ENCODE measurements at regions not wholly inside any gene's neighbourhood (a gene's known extent, or its start where the extent isn't known, plus 50 kb on each side); places are given as distances from the start of the nearest gene placed in this dataset.

DNA sequence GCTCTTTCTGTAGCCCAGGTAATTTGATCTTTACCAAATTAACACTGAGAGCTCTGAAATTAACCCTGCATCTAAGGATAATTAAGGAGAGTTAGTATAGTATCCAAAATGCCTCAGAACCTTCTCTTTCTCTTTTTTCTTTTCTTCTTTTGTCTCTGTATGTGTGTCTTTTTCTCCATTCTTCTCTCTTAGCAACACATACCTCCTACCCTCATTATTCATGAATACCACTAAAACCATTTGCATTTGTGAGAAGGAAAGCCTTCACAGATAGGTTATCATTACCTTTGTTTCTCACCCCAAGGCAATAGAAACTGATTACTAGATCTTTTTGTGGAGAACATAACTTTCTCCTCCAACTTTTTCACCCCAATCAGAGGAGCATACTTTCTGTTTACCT lies 376.5 kb upstream of the NXPH2 start:
- TF ChIP-seq RCOR1 (IDR thresholded peaks at IDR 0.05; ENCODE audit: low read length), result no peak
- TF ChIP-seq EP300 (IDR thresholded peaks at IDR 0.05; ENCODE audit: borderline replicate concordance in 1 of 2, low read depth in 1 of 2, low read length in 1 of 2), result no peak
- no peak for TF ChIP-seq POLR2AphosphoS5 (IDR thresholded peaks at IDR 0.05; ENCODE audit: low read depth, low read length)
- TF ChIP-seq, protein P1, sequence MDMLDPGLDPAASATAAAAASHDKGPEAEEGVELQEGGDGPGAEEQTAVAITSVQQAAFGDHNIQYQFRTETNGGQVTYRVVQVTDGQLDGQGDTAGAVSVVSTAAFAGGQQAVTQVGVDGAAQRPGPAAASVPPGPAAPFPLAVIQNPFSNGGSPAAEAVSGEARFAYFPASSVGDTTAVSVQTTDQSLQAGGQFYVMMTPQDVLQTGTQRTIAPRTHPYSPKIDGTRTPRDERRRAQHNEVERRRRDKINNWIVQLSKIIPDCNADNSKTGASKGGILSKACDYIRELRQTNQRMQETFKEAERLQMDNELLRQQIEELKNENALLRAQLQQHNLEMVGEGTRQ (IDR thresholded peaks at IDR 0.05; ENCODE audit: borderline replicate concordance, low read depth, low read length), result no peak
- TF ChIP-seq, protein P2, sequence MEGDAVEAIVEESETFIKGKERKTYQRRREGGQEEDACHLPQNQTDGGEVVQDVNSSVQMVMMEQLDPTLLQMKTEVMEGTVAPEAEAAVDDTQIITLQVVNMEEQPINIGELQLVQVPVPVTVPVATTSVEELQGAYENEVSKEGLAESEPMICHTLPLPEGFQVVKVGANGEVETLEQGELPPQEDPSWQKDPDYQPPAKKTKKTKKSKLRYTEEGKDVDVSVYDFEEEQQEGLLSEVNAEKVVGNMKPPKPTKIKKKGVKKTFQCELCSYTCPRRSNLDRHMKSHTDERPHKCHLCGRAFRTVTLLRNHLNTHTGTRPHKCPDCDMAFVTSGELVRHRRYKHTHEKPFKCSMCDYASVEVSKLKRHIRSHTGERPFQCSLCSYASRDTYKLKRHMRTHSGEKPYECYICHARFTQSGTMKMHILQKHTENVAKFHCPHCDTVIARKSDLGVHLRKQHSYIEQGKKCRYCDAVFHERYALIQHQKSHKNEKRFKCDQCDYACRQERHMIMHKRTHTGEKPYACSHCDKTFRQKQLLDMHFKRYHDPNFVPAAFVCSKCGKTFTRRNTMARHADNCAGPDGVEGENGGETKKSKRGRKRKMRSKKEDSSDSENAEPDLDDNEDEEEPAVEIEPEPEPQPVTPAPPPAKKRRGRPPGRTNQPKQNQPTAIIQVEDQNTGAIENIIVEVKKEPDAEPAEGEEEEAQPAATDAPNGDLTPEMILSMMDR (IDR thresholded peaks at IDR 0.05), result no peak
- no peak for TF ChIP-seq RFX5 (IDR thresholded peaks at IDR 0.05; ENCODE audit: low read length)
- no peak for TF ChIP-seq YY1 (IDR thresholded peaks at IDR 0.05; ENCODE audit: low read depth)
- TF ChIP-seq GABPA (IDR thresholded peaks at IDR 0.05; ENCODE audit: low read depth), result no peak

Data from SK-N-SH (cell line).